ENCODE measurements at regions not wholly inside any gene's neighbourhood (a gene's known extent, or its start where the extent isn't known, plus 50 kb on each side); places are given as distances from the start of the nearest gene placed in this dataset.

DNA sequence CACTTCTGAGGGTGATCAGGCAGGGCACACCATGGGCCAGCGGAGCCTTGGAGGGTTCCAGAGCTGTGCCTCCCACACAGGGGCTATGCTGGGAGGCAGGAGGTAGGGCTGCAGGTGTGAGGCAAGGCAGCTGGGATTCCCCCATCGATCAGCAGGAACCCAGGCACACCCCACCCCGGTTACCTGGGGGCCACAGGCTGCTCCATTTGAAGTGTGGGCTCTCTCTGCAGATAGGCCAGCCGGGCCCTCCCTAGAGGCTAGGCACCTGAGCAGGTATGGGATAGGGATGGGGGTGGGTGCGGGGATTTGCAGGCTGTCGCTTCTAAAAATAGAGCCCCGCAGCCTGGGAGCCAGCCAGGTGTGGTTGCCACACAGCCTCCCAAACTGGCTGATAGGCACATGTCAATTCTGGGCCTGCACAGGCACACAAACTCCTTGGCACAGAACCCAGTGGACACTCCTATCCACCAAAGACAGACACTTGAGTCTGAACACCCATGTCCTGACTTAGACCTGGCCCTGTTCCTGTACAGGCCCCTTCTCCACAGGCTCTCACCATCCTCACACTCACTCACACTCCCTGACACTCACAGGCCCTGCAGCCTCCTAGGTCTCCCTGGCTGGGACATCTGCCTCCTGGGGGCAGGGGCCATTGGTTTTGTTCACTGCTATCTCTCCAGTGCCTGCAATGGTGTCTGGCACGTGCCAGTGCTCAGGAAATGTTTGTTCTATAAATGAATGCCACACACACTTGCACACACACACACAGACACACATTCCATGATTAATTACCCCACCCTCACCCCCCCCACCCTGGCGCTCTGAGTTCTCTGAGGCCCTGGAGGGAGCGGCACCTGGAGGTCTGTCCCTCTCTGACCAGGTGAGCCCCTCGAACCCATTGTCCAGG lies 73.4 kb downstream of the ZFP36L2 start:
- no peak for TF ChIP-seq CTCF (optimal IDR thresholded peaks at IDR 0.05 in 1 of 3, IDR thresholded peaks at IDR 0.05 in 1 of 3, conservative IDR thresholded peaks at IDR 0.05 in 1 of 3; ENCODE audit: extremely low read depth in 1 of 3, insufficient read depth in 2 of 3, low read length in 3 of 3)
- TF ChIP-seq EZH2 (IDR thresholded peaks at IDR 0.05; ENCODE audit: low read length), result no peak

All from keratinocyte (primary cell).